NT2/D1 (cell line): ENCODE measurements at regions not wholly inside any gene's neighbourhood (a gene's known extent, or its start where the extent isn't known, plus 50 kb on each side); places are given as distances from the start of the nearest gene placed in this dataset.

Experiments
- DNase-seq: peaks from one replicate; pipeline ENCODE4 v3.0.0-alpha.2; 2011; ENCODE audit warnings: low read depth, low spot score
- H3K27me3 ChIP-seq: 2 replicates; pipeline ENCODE4 v1.6.0; 2011; ENCODE audit warnings: mild to moderate bottlenecking; ENCODE audit not compliant: insufficient read length, insufficient read depth
- H3K36me3 ChIP-seq: 2 replicates; pipeline ENCODE4 v1.6.1; 2011; ENCODE audit warnings: mild to moderate bottlenecking, low read length, mixed read lengths; ENCODE audit not compliant: insufficient read depth, insufficient read length
- H3K4me1 ChIP-seq: 2 replicates; pipeline ENCODE4 v1.5.1; 2011; ENCODE audit not compliant: insufficient read depth, insufficient read length
- H3K4me3 ChIP-seq: 2 replicates; pipeline ENCODE4 v1.5.1; 2011; ENCODE audit warnings: low read depth; ENCODE audit not compliant: insufficient read length
- H3K9ac ChIP-seq: 2 replicates; pipeline ENCODE4 v1.6.0; 2011; ENCODE audit warnings: low read depth; ENCODE audit not compliant: insufficient read length
- H3K9me3 ChIP-seq: 2 replicates; pipeline ENCODE4 v1.5.1; 2011; ENCODE audit warnings: mild to moderate bottlenecking, low read length; ENCODE audit not compliant: insufficient read depth
- SUZ12 ChIP-seq: IDR thresholded peaks from 2 replicates; pipeline ENCODE4 v1.6.1; 2011; ENCODE audit not compliant: insufficient read length, insufficient read depth; ENCODE audit errors: extremely low read depth
- YY1 ChIP-seq: IDR thresholded peaks from 2 replicates; pipeline ENCODE4 v1.6.1; 2011; ENCODE audit not compliant: insufficient read length, insufficient read depth
- ZNF274 ChIP-seq: IDR thresholded peaks from 2 replicates; pipeline ENCODE4 v1.6.1; 2011; ENCODE audit warnings: mild to moderate bottlenecking, low read depth, low read length

- Histone ChIP-seq H3K4me1 (no peaks in the 10 kb centered on the region), H3K27me3 (no peaks in the 10 kb centered on the region), H3K9ac (no peak overlapping the region), H3K36me3 (no peaks in the 10 kb centered on the region), H3K4me3 (no peak overlapping the region), H3K9me3 (no peaks in the 10 kb centered on the region)
- no peak for DNase-seq
- TF ChIP-seq YY1 (no peak), ZNF274 (no peak), SUZ12 (no peak)
These were observed 495.0 kb downstream of the PRELID2 start for GRCh38 chr5:145340099-145340498.

DNA sequence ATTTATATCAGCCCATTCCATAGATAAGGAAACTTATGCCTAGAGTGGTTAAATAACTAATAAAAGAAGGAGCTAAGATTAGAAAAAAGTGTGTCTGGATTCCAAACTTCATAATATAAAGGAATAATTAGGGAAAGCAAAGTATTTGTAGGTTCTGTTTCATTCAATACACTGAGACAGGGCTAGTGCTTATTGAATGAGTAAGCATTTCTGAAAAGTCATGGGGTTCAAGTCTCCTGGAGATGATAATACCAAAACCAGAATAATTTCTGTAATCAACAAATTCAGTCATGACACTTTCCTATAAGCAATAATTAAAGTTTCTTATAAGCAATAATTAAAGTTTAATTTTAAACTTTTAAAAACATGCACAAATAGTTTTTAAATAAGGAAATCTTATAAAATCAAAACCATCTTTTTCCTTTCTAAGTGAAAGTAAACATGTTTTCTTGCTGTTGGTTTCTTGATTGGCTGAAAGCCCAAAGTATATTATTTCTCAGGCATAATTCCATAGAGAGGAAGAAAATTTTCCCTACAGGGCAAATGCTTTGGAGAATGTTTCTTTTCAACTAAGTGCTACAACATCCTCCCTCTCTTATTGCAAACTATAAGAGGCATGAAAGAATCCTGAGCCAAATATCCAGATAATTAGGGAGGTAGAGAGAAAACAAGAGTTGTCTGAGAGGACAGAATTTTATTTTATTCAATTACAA is 510.2 kb downstream of the PRELID2 start:
- no peaks in the 10 kb centered on the region for H3K4me1 ChIP-seq

GRCh38 chr5:145324101-145324500 is 511.0 kb downstream of the PRELID2 start:
- DNase-seq: no peak
- TF ChIP-seq SUZ12 (no peak), YY1 (no peak), ZNF274 (no peak)
- H3K9me3 ChIP-seq: no peaks in the 10 kb centered on the region
- H3K4me1 ChIP-seq: no peaks in the 10 kb centered on the region
- no peak overlapping the region for H3K4me3 ChIP-seq
- H3K9ac ChIP-seq: no peak overlapping the region
- no peaks in the 10 kb centered on the region for H3K36me3 ChIP-seq
- H3K27me3 ChIP-seq: no peaks in the 10 kb centered on the region

More for the DNA sequence above, 510.2 kb downstream of the PRELID2 start:
- TF ChIP-seq YY1: no peak
- TF ChIP-seq SUZ12: no peak
- no peak for TF ChIP-seq ZNF274
- no peak overlapping the region for H3K9ac ChIP-seq
- H3K27me3 ChIP-seq: no peaks in the 10 kb centered on the region
- H3K9me3 ChIP-seq: no peaks in the 10 kb centered on the region
- H3K4me3 ChIP-seq: no peak overlapping the region
- no peak for DNase-seq
- H3K36me3 ChIP-seq: no peaks in the 10 kb centered on the region

DNA sequence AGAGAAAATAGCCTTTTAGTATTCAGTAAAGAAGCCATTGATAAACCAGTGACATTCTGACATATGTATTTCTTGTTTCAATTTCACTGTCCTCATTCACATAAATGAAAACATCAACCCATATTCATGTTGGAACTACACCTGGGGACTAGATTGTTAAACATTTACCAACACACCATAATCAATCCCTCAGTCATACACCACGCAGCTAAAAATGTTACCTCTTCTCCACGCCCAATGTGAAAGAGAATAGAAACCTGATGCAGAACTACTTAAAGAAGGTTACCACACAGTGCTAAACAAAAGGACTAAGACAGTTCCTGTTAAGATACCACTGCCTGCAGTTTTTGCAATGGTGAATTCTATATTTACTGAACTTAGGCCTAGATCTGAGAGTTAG is 518.9 kb downstream of the PRELID2 start:
- H3K4me1 ChIP-seq: no peaks in the 10 kb centered on the region
- DNase-seq: no peak
- H3K36me3 ChIP-seq: no peaks in the 10 kb centered on the region

GRCh38 chr5:145307866-145308382 is 527.2 kb downstream of the PRELID2 start:
- H3K4me3 ChIP-seq: no peak overlapping the region
- no peak for DNase-seq
- H3K36me3 ChIP-seq: no peaks in the 10 kb centered on the region
- no peaks in the 10 kb centered on the region for H3K27me3 ChIP-seq
- no peak overlapping the region for H3K9ac ChIP-seq
- no peak for TF ChIP-seq SUZ12
- no peaks in the 10 kb centered on the region for H3K9me3 ChIP-seq
- H3K4me1 ChIP-seq: no peaks in the 10 kb centered on the region

More for the DNA sequence above, 518.9 kb downstream of the PRELID2 start:
- no peak for TF ChIP-seq YY1
- TF ChIP-seq ZNF274: no peak
- no peak for TF ChIP-seq SUZ12
- H3K9me3 ChIP-seq: no peaks in the 10 kb centered on the region
- no peaks in the 10 kb centered on the region for H3K27me3 ChIP-seq
- H3K9ac ChIP-seq: no peak overlapping the region
- H3K4me3 ChIP-seq: no peak overlapping the region

DNA sequence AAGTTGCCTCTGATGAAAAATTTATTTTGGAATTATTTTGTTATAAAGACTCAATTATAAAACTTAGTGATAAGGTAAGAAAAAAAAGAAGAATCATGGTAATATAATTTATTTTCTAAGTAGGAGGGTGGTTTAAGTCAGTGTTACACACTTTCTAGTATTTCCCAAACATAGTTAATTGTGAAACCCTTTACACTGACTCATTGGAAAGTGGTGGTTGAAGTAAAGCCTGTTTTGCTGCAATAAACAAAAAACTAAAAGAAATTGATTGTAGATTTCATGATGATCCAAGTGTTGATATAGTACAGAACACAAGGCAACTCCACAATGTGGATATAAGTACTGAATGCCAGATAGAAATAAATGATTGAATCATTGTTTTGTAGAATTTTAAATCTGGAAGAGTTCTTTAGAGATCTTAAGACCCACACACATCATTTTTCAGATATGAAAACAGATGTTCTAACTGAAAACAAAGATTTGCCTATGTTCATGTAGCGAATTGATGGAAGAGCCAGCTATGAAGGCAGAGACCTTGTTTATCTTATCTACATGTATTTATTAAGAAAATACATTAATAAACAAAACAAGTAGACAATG is 539.8 kb downstream of the PRELID2 start:
- H3K9me3 ChIP-seq: no peaks in the 10 kb centered on the region
- TF ChIP-seq SUZ12 (no peak), YY1 (no peak), ZNF274 (no peak)
- H3K27me3 ChIP-seq: no peaks in the 10 kb centered on the region
- no peak overlapping the region for H3K9ac ChIP-seq
- no peak for DNase-seq
- H3K4me3 ChIP-seq: no peak overlapping the region
- H3K36me3 ChIP-seq: no peaks in the 10 kb centered on the region
- H3K4me1 ChIP-seq: no peaks in the 10 kb centered on the region

GRCh38 chr5:145294331-145294730 is 540.8 kb downstream of the PRELID2 start:
- DNase-seq: no peak
- Histone ChIP-seq H3K9me3 (no peaks in the 10 kb centered on the region), H3K27me3 (no peaks in the 10 kb centered on the region), H3K4me3 (no peak overlapping the region), H3K4me1 (no peaks in the 10 kb centered on the region), H3K36me3 (no peaks in the 10 kb centered on the region), H3K9ac (no peak overlapping the region)
- TF ChIP-seq YY1 (no peak), ZNF274 (no peak), SUZ12 (no peak)
